CD14-positive monocyte (primary cell): ENCODE measurements at regions not wholly inside any gene's neighbourhood (a gene's known extent, or its start where the extent isn't known, plus 50 kb on each side); places are given as distances from the start of the nearest gene placed in this dataset.

ENCODE experiments used
- DNase-seq, 3 donors: peaks; one replicate each; pipeline ENCODE4 v3.0.0-alpha.2; 2011 to 2022
- H2AFZ ChIP-seq: 2 replicates; pipeline ENCODE4 v1.6.0; 2012; ENCODE audit warnings: mild to moderate bottlenecking, low read depth, low read length, inconsistent platforms; ENCODE audit not compliant: insufficient read depth, poor library complexity, severe bottlenecking
- H3K27ac ChIP-seq, 2 donors: 1 replicate in 1 of 2; 2 replicates in 1 of 2; pipeline ENCODE4 v1.5.1; 2012 to 2013; ENCODE audit warnings: low read length in 2 of 2, control low read depth in 1 of 2, inconsistent platforms in 1 of 2, low read depth in 1 of 2, mild to moderate bottlenecking in 1 of 2
- H3K27me3 ChIP-seq, 2 donors: one replicate each; pipeline versions ENCODE4 v1.6.0 to v1.6.1; 2011 to 2013; ENCODE audit warnings: low read length in 2 of 2; ENCODE audit not compliant: control insufficient read depth in 2 of 2, insufficient read depth in 2 of 2
- H3K36me3 ChIP-seq, 2 donors: replicated peaks in 1 of 2; 1 replicate in 1 of 2; 2 replicates in 1 of 2; pipeline versions ENCODE4 v1.5.1 to v1.6.1; 2012 to 2013; ENCODE audit warnings: low read length in 2 of 2, control low read depth in 1 of 2, inconsistent platforms in 1 of 2, mild to moderate bottlenecking in 1 of 2; ENCODE audit not compliant: insufficient read depth in 2 of 2, control insufficient read depth in 1 of 2
- H3K4me1 ChIP-seq, 2 donors: 1 replicate in 1 of 2; 2 replicates in 1 of 2; pipeline versions ENCODE4 v1.5.1 to v1.6.1; 2012 to 2013; ENCODE audit warnings: low read length in 2 of 2, control low read depth in 1 of 2, inconsistent platforms in 1 of 2, mild to moderate bottlenecking in 1 of 2, moderate library complexity in 1 of 2; ENCODE audit not compliant: insufficient read depth in 2 of 2, control insufficient read depth in 1 of 2
- H3K4me2 ChIP-seq: replicated peaks from 2 replicates; pipeline ENCODE3; 2012; ENCODE audit warnings: low read length, moderate library complexity, mild to moderate bottlenecking; ENCODE audit not compliant: poor library complexity, severe bottlenecking; ENCODE audit errors: extremely low read depth
- H3K4me3 ChIP-seq, 3 experiments: fragments of 200-600 bp in 1 of 3; sonication (generic) in 1 of 3; replicated peaks in 1 of 3; 1 replicate in 2 of 3; 2 replicates in 1 of 3; pipeline ENCODE4 v1.5.1; 2011 to 2013; ENCODE audit warnings: low read length in 3 of 3, mild to moderate bottlenecking in 3 of 3, control low read depth in 2 of 3, low read depth in 2 of 3, inconsistent platforms in 1 of 3, moderate library complexity in 1 of 3
- H3K79me2 ChIP-seq: 2 replicates; pipeline ENCODE4 v1.6.0; 2012; ENCODE audit warnings: mild to moderate bottlenecking, control low read depth, inconsistent platforms, low read length, moderate library complexity; ENCODE audit not compliant: insufficient read depth
- H3K9ac ChIP-seq: 2 replicates; pipeline ENCODE4 v1.6.0; 2017; ENCODE audit warnings: low read length, mild to moderate bottlenecking; ENCODE audit not compliant: insufficient read depth, poor library complexity, severe bottlenecking
- H3K9me3 ChIP-seq, 2 donors: replicated peaks in 1 of 2; 1 replicate in 1 of 2; 2 replicates in 1 of 2; pipeline versions ENCODE4 v1.5.1 to v1.6.1; 2012 to 2013; ENCODE audit warnings: low read length in 2 of 2, control low read depth in 1 of 2; ENCODE audit not compliant: control insufficient read depth in 1 of 2, insufficient read depth in 1 of 2
- H4K20me1 ChIP-seq: 2 replicates; pipeline ENCODE4 v1.6.0; 2012; ENCODE audit warnings: mild to moderate bottlenecking, low read length, control low read depth, moderate library complexity; ENCODE audit not compliant: insufficient read depth
- H3K27ac Mint-ChIP-seq, 7 donors: one replicate each; pipeline ENCODE4 v1.8.0; 2020; ENCODE audit warnings: mild to moderate bottlenecking in 7 of 7, mixed read lengths in 7 of 7, moderate library complexity in 6 of 7, inconsistent platforms in 2 of 7
- H3K27me3 Mint-ChIP-seq, 3 donors: one replicate each; pipeline ENCODE4 v1.8.0; 2021 to 2022; ENCODE audit warnings: low read depth in 3 of 3, mild to moderate bottlenecking in 3 of 3, mixed read lengths in 3 of 3, moderate library complexity in 3 of 3, inconsistent platforms in 1 of 3
- H3K36me3 Mint-ChIP-seq, 2 donors: one replicate each; pipeline ENCODE4 v1.8.0; 2020; ENCODE audit warnings: mixed read lengths in 2 of 2, inconsistent platforms in 1 of 2, mild to moderate bottlenecking in 1 of 2
- H3K4me1 Mint-ChIP-seq: one replicate; pipeline ENCODE4 v1.8.0; 2020; ENCODE audit warnings: mild to moderate bottlenecking, mixed read lengths
- H3K4me3 Mint-ChIP-seq, 2 donors: one replicate each; pipeline ENCODE4 v1.8.0; 2020; ENCODE audit warnings: mild to moderate bottlenecking in 2 of 2, mixed read lengths in 2 of 2, moderate library complexity in 1 of 2
- H3K9me3 Mint-ChIP-seq, 7 donors: one replicate each; pipeline ENCODE4 v1.8.0; 2020 to 2022; ENCODE audit warnings: mixed read lengths in 7 of 7, mild to moderate bottlenecking in 6 of 7, moderate library complexity in 6 of 7, inconsistent platforms in 2 of 7
- WGBS: methylation state at CpG from one replicate; pipeline ENCODE4 v1.1.5; 2013; ENCODE audit warnings: missing lambda C conversion rate; ENCODE audit not compliant: insufficient coverage; 5-methylcytosine and 5-hydroxymethylcytosine counted together
- intact Hi-C, 2 donors: fragments of 100-400 bp; cut with micrococcal nuclease; formaldehyde crosslinking; loops; one replicate each; pipeline versions ENCODE4 v1.15.0 to v1.15.1; 2023
- TF ChIP-seq, protein P1 (sequence below): fragments of 200-600 bp; IDR thresholded peaks from one replicate; pipeline ENCODE4 v1.8.0; 2022; ENCODE audit warnings: antibody characterized with exemption, mild to moderate bottlenecking

DNA sequence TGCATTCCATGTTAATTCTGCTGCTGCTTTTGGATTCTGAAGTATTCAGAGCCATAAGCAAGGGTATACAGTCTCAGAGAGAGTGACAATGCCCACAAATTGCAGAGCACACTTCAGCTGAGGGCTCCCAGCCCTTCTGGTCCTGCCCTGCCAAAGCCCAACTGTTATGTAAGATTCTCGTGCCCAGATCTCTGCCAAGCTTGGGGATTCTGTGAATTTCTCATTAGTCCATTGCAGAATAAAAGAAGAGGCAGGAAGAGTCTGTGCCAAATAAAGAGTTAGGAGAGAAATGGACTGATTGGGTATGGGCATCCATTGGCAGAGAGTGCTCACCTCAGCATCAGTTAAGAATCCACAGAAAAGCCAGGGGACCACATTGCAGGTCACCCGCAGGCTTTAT is 112.0 kb upstream of the PNPT1 start:
- no peak overlapping the region for H3K27ac Mint-ChIP-seq
- Histone ChIP-seq H3K36me3 (no peaks in the 10 kb centered on the region), H3K9me3 (no peaks in the 10 kb centered on the region), H2AFZ (no peak overlapping the region), H3K9ac (no peak overlapping the region), H3K4me3 (no peak overlapping the region), H3K79me2 (no peaks in the 10 kb centered on the region), H3K27me3 (peaks cover 0 to 4% of the 10 kb centered on the region in 2 donors), H3K4me2 (no peak overlapping the region), H3K27ac (no peak overlapping the region), H4K20me1 (no peaks in the 10 kb centered on the region), H3K4me1 (no peaks in the 10 kb centered on the region)
- no peak overlapping the region for H3K4me3 Mint-ChIP-seq
- no peaks in the 10 kb centered on the region for H3K4me1 Mint-ChIP-seq
- TF ChIP-seq, protein P1, sequence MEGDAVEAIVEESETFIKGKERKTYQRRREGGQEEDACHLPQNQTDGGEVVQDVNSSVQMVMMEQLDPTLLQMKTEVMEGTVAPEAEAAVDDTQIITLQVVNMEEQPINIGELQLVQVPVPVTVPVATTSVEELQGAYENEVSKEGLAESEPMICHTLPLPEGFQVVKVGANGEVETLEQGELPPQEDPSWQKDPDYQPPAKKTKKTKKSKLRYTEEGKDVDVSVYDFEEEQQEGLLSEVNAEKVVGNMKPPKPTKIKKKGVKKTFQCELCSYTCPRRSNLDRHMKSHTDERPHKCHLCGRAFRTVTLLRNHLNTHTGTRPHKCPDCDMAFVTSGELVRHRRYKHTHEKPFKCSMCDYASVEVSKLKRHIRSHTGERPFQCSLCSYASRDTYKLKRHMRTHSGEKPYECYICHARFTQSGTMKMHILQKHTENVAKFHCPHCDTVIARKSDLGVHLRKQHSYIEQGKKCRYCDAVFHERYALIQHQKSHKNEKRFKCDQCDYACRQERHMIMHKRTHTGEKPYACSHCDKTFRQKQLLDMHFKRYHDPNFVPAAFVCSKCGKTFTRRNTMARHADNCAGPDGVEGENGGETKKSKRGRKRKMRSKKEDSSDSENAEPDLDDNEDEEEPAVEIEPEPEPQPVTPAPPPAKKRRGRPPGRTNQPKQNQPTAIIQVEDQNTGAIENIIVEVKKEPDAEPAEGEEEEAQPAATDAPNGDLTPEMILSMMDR, result no peak
- H3K27me3 Mint-ChIP-seq, result peaks cover 3 to 9% (median 6%) of the 10 kb centered on the region in 3 donors
- no peak for DNase-seq
- no peaks in the 10 kb centered on the region for H3K9me3 Mint-ChIP-seq
- 0% methylated on average over 1 of the region's 2 CpGs for WGBS
- intact Hi-C loops, result no loop called here
- H3K36me3 Mint-ChIP-seq, result no peaks in the 10 kb centered on the region

- H3K27ac ChIP-seq, result no peak overlapping the region
- H3K4me1 ChIP-seq, result no peaks in the 10 kb centered on the region
- TF ChIP-seq, protein P1, result no peak
- no peaks in the 10 kb centered on the region for H3K4me1 Mint-ChIP-seq
- H3K27ac Mint-ChIP-seq, result no peak overlapping the region
- no peaks in the 10 kb centered on the region for H4K20me1 ChIP-seq
- no peaks in the 10 kb centered on the region for H3K79me2 ChIP-seq
- peaks cover 0 to 4% of the 10 kb centered on the region in 2 donors for H3K27me3 ChIP-seq
- no peak overlapping the region for H3K4me3 ChIP-seq
- peaks cover 3 to 9% (median 4%) of the 10 kb centered on the region in 3 donors for H3K27me3 Mint-ChIP-seq
- DNase-seq, result no peak
- H2AFZ ChIP-seq, result no peak overlapping the region
- 59% methylated on average over 6 of the region's 6 CpGs for WGBS
- H3K36me3 Mint-ChIP-seq, result no peaks in the 10 kb centered on the region
- H3K4me2 ChIP-seq, result no peak overlapping the region
- intact Hi-C loops, result no loop called here
- no peak overlapping the region for H3K4me3 Mint-ChIP-seq
- H3K9ac ChIP-seq, result no peak overlapping the region
- no peaks in the 10 kb centered on the region for H3K36me3 ChIP-seq
- H3K9me3 ChIP-seq, result no peaks in the 10 kb centered on the region
- no peaks in the 10 kb centered on the region for H3K9me3 Mint-ChIP-seq
These were observed 110.9 kb upstream of the PNPT1 start for GRCh38 chr2:55804535-55804934.
